GM23338 (cell line): ENCODE measurements at regions not wholly inside any gene's neighbourhood (a gene's known extent, or its start where the extent isn't known, plus 50 kb on each side); places are given as distances from the start of the nearest gene placed in this dataset.

Experiments used
- ATAC-seq: fragments of 200-7000 bp; cut with Tn5 transposase; 3 replicates; pipeline ENCODE4 v1.9.1; 2020
- DNase-seq: peaks from one replicate; pipeline ENCODE4 v3.0.0-alpha.2; 2015; ENCODE audit warnings: low spot score
- H2AFZ ChIP-seq: fragments of 200-600 bp; sonication (generic); 2 replicates; pipeline ENCODE4 v1.8.0; 2016; ENCODE audit warnings: antibody characterized with exemption, mild to moderate bottlenecking, moderate library complexity
- H3F3A ChIP-seq: fragments of 200-600 bp; sonication (generic); replicated peaks from 2 replicates; pipeline ENCODE4 v1.8.0; 2017; ENCODE audit warnings: antibody characterized with exemption, mixed run types, low read depth
- H3K27ac ChIP-seq: fragments of 200-600 bp; sonication (generic); 2 replicates; pipeline ENCODE4 v1.6.1; 2016; ENCODE audit warnings: low read depth
- H3K27me3 ChIP-seq: fragments of 200-600 bp; sonication (generic); 2 replicates; pipeline ENCODE4 v1.8.0; 2016; ENCODE audit warnings: mild to moderate bottlenecking, mixed run types, moderate library complexity; ENCODE audit not compliant: insufficient read depth
- H3K36me3 ChIP-seq: fragments of 200-600 bp; sonication (generic); 2 replicates; pipeline ENCODE4 v1.8.0; 2016; ENCODE audit warnings: mild to moderate bottlenecking; ENCODE audit not compliant: insufficient read depth
- H3K4me1 ChIP-seq: fragments of 200-600 bp; sonication (generic); 2 replicates; pipeline ENCODE4 v1.8.0; 2016; ENCODE audit warnings: mild to moderate bottlenecking, moderate library complexity; ENCODE audit not compliant: insufficient read depth
- H3K4me2 ChIP-seq: fragments of 200-600 bp; sonication (generic); 2 replicates; pipeline ENCODE4 v1.7.1; 2017; ENCODE audit warnings: mixed run types
- H3K4me3 ChIP-seq: fragments of 200-600 bp; sonication (generic); 2 replicates; pipeline ENCODE4 v1.6.1; 2016; ENCODE audit warnings: mixed run types
- H3K79me2 ChIP-seq: fragments of 200-600 bp; sonication (generic); replicated peaks from 2 replicates; pipeline ENCODE4 v1.8.0; 2017; ENCODE audit warnings: mild to moderate bottlenecking; ENCODE audit not compliant: insufficient read depth
- H3K9me2 ChIP-seq: fragments of 200-600 bp; sonication (generic); 2 replicates; pipeline ENCODE4 v1.8.0; 2017; ENCODE audit not compliant: insufficient read depth
- H4K20me1 ChIP-seq: fragments of 200-600 bp; sonication (generic); replicated peaks from 2 replicates; pipeline ENCODE4 v1.8.0; 2017; ENCODE audit warnings: mild to moderate bottlenecking; ENCODE audit not compliant: insufficient read depth
- H3K27ac Mint-ChIP-seq: 2 replicates; pipeline ENCODE4 v1.8.0; 2020; ENCODE audit warnings: inconsistent platforms, mild to moderate bottlenecking, moderate library complexity, mixed read lengths
- H3K27me3 Mint-ChIP-seq: 3 replicates; pipeline ENCODE4 v1.8.0; 2022; ENCODE audit warnings: low read depth, mild to moderate bottlenecking, moderate library complexity, mixed read lengths, inconsistent platforms; ENCODE audit not compliant: insufficient read depth, poor library complexity
- H3K36me3 Mint-ChIP-seq: 3 replicates; pipeline ENCODE4 v1.8.0; 2021; ENCODE audit warnings: low read depth, mild to moderate bottlenecking, inconsistent platforms, moderate library complexity, mixed read lengths
- H3K4me1 Mint-ChIP-seq: 3 replicates; pipeline ENCODE4 v1.8.0; 2020; ENCODE audit warnings: mild to moderate bottlenecking, inconsistent platforms, mixed read lengths
- H3K4me3 Mint-ChIP-seq: 3 replicates; pipeline ENCODE4 v1.8.0; 2021; ENCODE audit warnings: moderate library complexity, mild to moderate bottlenecking, inconsistent platforms, mixed read lengths
- H3K9me3 Mint-ChIP-seq: 3 replicates; pipeline ENCODE4 v1.8.0; 2020; ENCODE audit warnings: moderate library complexity, mild to moderate bottlenecking, inconsistent platforms, mixed read lengths
- CREB1 ChIP-seq: fragments of 250-450 bp; sonication (Bioruptor Pico); IDR thresholded peaks from 2 replicates; pipeline ENCODE4 v1.5.0; 2020; ENCODE audit warnings: low read depth, mild to moderate bottlenecking, moderate library complexity
- ETS1 ChIP-seq: IDR thresholded peaks from 2 replicates; pipeline ENCODE4 v1.6.1; 2016; ENCODE audit warnings: antibody characterized with exemption
- EZH2phosphoT487 ChIP-seq: fragments of 200-600 bp; sonication (generic); IDR thresholded peaks from one replicate; pipeline ENCODE4 v1.8.1; 2018; ENCODE audit warnings: antibody characterized with exemption; ENCODE audit not compliant: unreplicated experiment
- NANOG ChIP-seq: IDR thresholded peaks from 2 replicates; pipeline ENCODE4 v1.6.1; 2016; ENCODE audit warnings: antibody characterized with exemption, borderline replicate concordance
- POLR2AphosphoS5 ChIP-seq: IDR thresholded peaks from 2 replicates; pipeline ENCODE4 v1.6.1; 2016; ENCODE audit warnings: antibody characterized with exemption, low read depth
- STAT1 ChIP-seq: IDR thresholded peaks from one replicate; pipeline ENCODE4 v1.6.1; 2016; ENCODE audit warnings: antibody characterized with exemption; ENCODE audit not compliant: unreplicated experiment
- ZNF114 ChIP-seq: fragments of 250-450 bp; sonication (Bioruptor Pico); IDR thresholded peaks from 2 replicates; pipeline ENCODE4 v1.5.0; 2020; ENCODE audit warnings: mild to moderate bottlenecking, moderate library complexity
- ZNF331 ChIP-seq: fragments of 250-450 bp; sonication (Bioruptor Pico); IDR thresholded peaks from 2 replicates; pipeline ENCODE4 v1.5.0; 2020; ENCODE audit warnings: low read depth, mild to moderate bottlenecking, moderate library complexity
- TF ChIP-seq, protein P1 (sequence below), 2 experiments: fragments of 200-600 bp in 1 of 2; sonication (generic) in 1 of 2; conservative IDR thresholded peaks; 2 replicates each; pipeline versions ENCODE4 v1.5.1 to v1.6.1; 2016 to 2017; ENCODE audit warnings: antibody characterized with exemption in 2 of 2, low read depth in 2 of 2, mild to moderate bottlenecking in 2 of 2, moderate library complexity in 1 of 2

GRCh38 chr5:161040818-161041217, 188.8 kb upstream of the ATP10B start (continued):
- TF ChIP-seq, protein P1, sequence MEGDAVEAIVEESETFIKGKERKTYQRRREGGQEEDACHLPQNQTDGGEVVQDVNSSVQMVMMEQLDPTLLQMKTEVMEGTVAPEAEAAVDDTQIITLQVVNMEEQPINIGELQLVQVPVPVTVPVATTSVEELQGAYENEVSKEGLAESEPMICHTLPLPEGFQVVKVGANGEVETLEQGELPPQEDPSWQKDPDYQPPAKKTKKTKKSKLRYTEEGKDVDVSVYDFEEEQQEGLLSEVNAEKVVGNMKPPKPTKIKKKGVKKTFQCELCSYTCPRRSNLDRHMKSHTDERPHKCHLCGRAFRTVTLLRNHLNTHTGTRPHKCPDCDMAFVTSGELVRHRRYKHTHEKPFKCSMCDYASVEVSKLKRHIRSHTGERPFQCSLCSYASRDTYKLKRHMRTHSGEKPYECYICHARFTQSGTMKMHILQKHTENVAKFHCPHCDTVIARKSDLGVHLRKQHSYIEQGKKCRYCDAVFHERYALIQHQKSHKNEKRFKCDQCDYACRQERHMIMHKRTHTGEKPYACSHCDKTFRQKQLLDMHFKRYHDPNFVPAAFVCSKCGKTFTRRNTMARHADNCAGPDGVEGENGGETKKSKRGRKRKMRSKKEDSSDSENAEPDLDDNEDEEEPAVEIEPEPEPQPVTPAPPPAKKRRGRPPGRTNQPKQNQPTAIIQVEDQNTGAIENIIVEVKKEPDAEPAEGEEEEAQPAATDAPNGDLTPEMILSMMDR (conservative IDR thresholded peaks at IDR 0.05; ENCODE audit: low read depth in 2 of 2): no peak
- TF ChIP-seq NANOG (no peak), STAT1 (no peak)

GRCh38 chr5:161036296-161036695, 184.3 kb upstream of the ATP10B start:
- H3K79me2 ChIP-seq: no peaks in the 10 kb centered on the region

GRCh38 chr5:161034451-161034850, 182.4 kb upstream of the ATP10B start:
- DNase-seq: no peak
- Histone ChIP-seq H3K9me2 (peaks cover 14% of the 10 kb centered on the region), H3K4me2 (no peak overlapping the region), H3K27me3 (no peaks in the 10 kb centered on the region), H2AFZ (no peak overlapping the region), H3K4me3 (no peak overlapping the region), H3K27ac (no peak overlapping the region), H3F3A (no peaks in the 10 kb centered on the region), H3K36me3 (no peaks in the 10 kb centered on the region), H3K4me1 (no peaks in the 10 kb centered on the region), H3K79me2 (no peaks in the 10 kb centered on the region), H4K20me1 (no peaks in the 10 kb centered on the region)
- no peaks in the 10 kb centered on the region for H3K4me1 Mint-ChIP-seq
- no peak for ATAC-seq
- peaks cover 3% of the 10 kb centered on the region for H3K27me3 Mint-ChIP-seq
- no peak overlapping the region for H3K4me3 Mint-ChIP-seq
- no peak overlapping the region; the same call in 1 of the 2 replicates for H3K27ac Mint-ChIP-seq
- no peaks in the 10 kb centered on the region for H3K9me3 Mint-ChIP-seq
- no peaks in the 10 kb centered on the region for H3K36me3 Mint-ChIP-seq
- TF ChIP-seq, protein P1 (conservative IDR thresholded peaks at IDR 0.05; ENCODE audit: low read depth in 2 of 2): no peak
- no peak for TF ChIP-seq ZNF331 (CRISPR knock-in tag)
- no peak for TF ChIP-seq POLR2AphosphoS5
- TF ChIP-seq CREB1 (CRISPR knock-in tag): no peak
- TF ChIP-seq NANOG: no peak
- no peak for TF ChIP-seq ETS1
- TF ChIP-seq ZNF114 (CRISPR knock-in tag): no peak
- TF ChIP-seq EZH2phosphoT487: no peak

More at GRCh38 chr5:161036296-161036695, 184.3 kb upstream of the ATP10B start:
- Histone ChIP-seq H3K36me3 (no peaks in the 10 kb centered on the region), H3K4me3 (no peak overlapping the region), H3K27ac (no peak overlapping the region), H3K27me3 (no peaks in the 10 kb centered on the region), H3F3A (no peaks in the 10 kb centered on the region), H3K4me1 (no peaks in the 10 kb centered on the region), H3K9me2 (peaks cover 14% of the 10 kb centered on the region), H4K20me1 (no peaks in the 10 kb centered on the region), H3K4me2 (no peak overlapping the region), H2AFZ (no peak overlapping the region)
- no peaks in the 10 kb centered on the region for H3K36me3 Mint-ChIP-seq
- no peaks in the 10 kb centered on the region for H3K4me1 Mint-ChIP-seq
- peaks cover 2% of the 10 kb centered on the region; the same call in 1 of the 3 replicates for H3K9me3 Mint-ChIP-seq
- TF ChIP-seq CREB1 (CRISPR knock-in tag): no peak
- no peak overlapping the region for H3K27ac Mint-ChIP-seq
- H3K27me3 Mint-ChIP-seq: peaks cover 3% of the 10 kb centered on the region
- ATAC-seq (no peak), DNase-seq (no peak)
- no peak overlapping the region for H3K4me3 Mint-ChIP-seq
